A549 (cell line): ENCODE measurements at regions not wholly inside any gene's neighbourhood (a gene's known extent, or its start where the extent isn't known, plus 50 kb on each side); places are given as distances from the start of the nearest gene placed in this dataset.

Experiments
- ATAC-seq, 2 experiments: fragments of 200-7000 bp in 1 of 2; fragments of >200 bp in 1 of 2; cut with Nextera tagmentation in 1 of 2; cut with Tn5 transposase in 1 of 2; 3 replicates each; pipeline versions ENCODE4 v1.8.0 to v1.9.1; 2018 to 2020; ENCODE audit warnings: mild to moderate bottlenecking in 1 of 2, moderate library complexity in 1 of 2
- CTCF ChIA-PET: fragments of 300-600 bp; sonication (Branson Sonifier 250); formaldehyde crosslinking; extraction: SDS; loops from one replicate; lab custom pipeline; 2021; ENCODE audit warnings: antibody characterized with exemption, inconsistent platforms; lab: Yijun Ruan, JAX
- POLR2A ChIA-PET: fragments of 350-600 bp; formaldehyde crosslinking; extraction: SDS; loops from one replicate; lab custom pipeline; 2021; ENCODE audit warnings: antibody characterized with exemption, inconsistent platforms; lab: Yijun Ruan, JAX
- DNase-seq, 2 experiments: peaks; one replicate each; pipeline versions ENCODE4 v3.0.0 to v3.0.0-alpha.2; 2011 to 2016; ENCODE audit warnings: low read depth in 1 of 2, low spot score in 1 of 2
- FAIRE-seq: peaks from 2 replicates; lab custom pipeline; 2011; peaks lifted over from hg19 to GRCh38; lab: Jason Lieb, UNC
- H3K27ac ChIP-seq, 2 experiments: fragments of >200 bp; sonication (Bioruptor Twin); formaldehyde crosslinking; 3 replicates each; pipeline ENCODE4 v1.5.1; 2016 to 2017
- H3K4me1 ChIP-seq: fragments of >200 bp; sonication (Bioruptor Twin); formaldehyde crosslinking; 3 replicates; pipeline ENCODE4 v1.6.1; 2016
- H3K4me2 ChIP-seq: fragments of >200 bp; sonication (Bioruptor Twin); formaldehyde crosslinking; 3 replicates; pipeline ENCODE4 v1.6.1; 2016
- H3K4me3 ChIP-seq: fragments of >200 bp; sonication (Bioruptor Twin); formaldehyde crosslinking; 3 replicates; pipeline ENCODE4 v1.5.1; 2016
- H3K9me3 ChIP-seq: fragments of >200 bp; sonication (Bioruptor Twin); formaldehyde crosslinking; 3 replicates; pipeline ENCODE4 v1.6.1; 2016
- ATOH8 ChIP-seq: fragments of 250-450 bp; sonication (Bioruptor Pico); IDR thresholded peaks from 2 replicates; pipeline ENCODE4 v1.5.0; 2020; ENCODE audit warnings: low read depth, mild to moderate bottlenecking, moderate library complexity
- BCL3 ChIP-seq: fragments of >200 bp; sonication (Bioruptor Twin); formaldehyde crosslinking; IDR thresholded peaks from 3 replicates; pipeline ENCODE4 v1.6.1; 2016
- CBX2 ChIP-seq: fragments of 200-600 bp; sonication (generic); IDR thresholded peaks from 2 replicates; pipeline ENCODE4 v1.6.1; 2016; ENCODE audit warnings: low read depth, mild to moderate bottlenecking, borderline replicate concordance
- CBX8 ChIP-seq: fragments of 200-600 bp; sonication (generic); IDR thresholded peaks from 2 replicates; pipeline ENCODE4 v1.6.1; 2016
- CHD4 ChIP-seq: fragments of 200-600 bp; sonication (generic); IDR thresholded peaks from 2 replicates; pipeline ENCODE4 v1.6.1; 2016; ENCODE audit warnings: antibody characterized with exemption, mild to moderate bottlenecking, borderline replicate concordance
- EHF ChIP-seq: fragments of 250-450 bp; sonication (Bioruptor Pico); IDR thresholded peaks from 2 replicates; pipeline ENCODE4 v1.5.0; 2020; ENCODE audit warnings: mild to moderate bottlenecking
- ELK1 ChIP-seq: fragments of 150-350 bp; IDR thresholded peaks from 2 replicates; pipeline ENCODE4 v1.6.1; 2014; ENCODE audit warnings: low read depth, mild to moderate bottlenecking, low read length
- FOXS1 ChIP-seq: fragments of 250-450 bp; sonication (Bioruptor Pico); IDR thresholded peaks from 2 replicates; pipeline ENCODE4 v1.5.0; 2020; ENCODE audit warnings: mild to moderate bottlenecking, moderate library complexity
- HDAC2 ChIP-seq: fragments of 200-600 bp; sonication (generic); IDR thresholded peaks from 2 replicates; pipeline ENCODE4 v1.6.1; 2016
- HOXA7 ChIP-seq: fragments of 250-450 bp; sonication (Bioruptor Pico); IDR thresholded peaks from 2 replicates; pipeline ENCODE4 v1.5.0; 2020; ENCODE audit warnings: mild to moderate bottlenecking, moderate library complexity
- HOXB13 ChIP-seq: fragments of 250-450 bp; sonication (Bioruptor Pico); IDR thresholded peaks from 2 replicates; pipeline ENCODE4 v1.5.0; 2020; ENCODE audit warnings: low read depth, mild to moderate bottlenecking, moderate library complexity
- HOXB5 ChIP-seq: fragments of 250-450 bp; sonication (Bioruptor Pico); IDR thresholded peaks from 2 replicates; pipeline ENCODE4 v1.5.0; 2020; ENCODE audit warnings: mild to moderate bottlenecking, moderate library complexity
- MAFK ChIP-seq: fragments of 450-650 bp; IDR thresholded peaks from 2 replicates; pipeline ENCODE4 v1.6.1; 2014; ENCODE audit not compliant: partially characterized antibody
- MAZ ChIP-seq: fragments of 150-350 bp; IDR thresholded peaks from 2 replicates; pipeline ENCODE4 v1.6.1; 2014; ENCODE audit warnings: antibody characterized with exemption, low read depth, low read length, borderline replicate concordance
- MYC ChIP-seq: IDR thresholded peaks from 2 replicates; pipeline ENCODE4 v1.6.1; 2012; ENCODE audit warnings: mild to moderate bottlenecking, inconsistent platforms, low read length, improper control_type of control experiment, borderline replicate concordance
- NFE2L2 ChIP-seq: fragments of 150-350 bp; conservative IDR thresholded peaks from 2 replicates; pipeline ENCODE4 v1.6.1; 2014; ENCODE audit warnings: low read length
- NPAS2 ChIP-seq: fragments of 250-450 bp; sonication (Bioruptor Pico); IDR thresholded peaks from 2 replicates; pipeline ENCODE4 v1.8.0; 2022; ENCODE audit warnings: mild to moderate bottlenecking, moderate library complexity, borderline replicate concordance
- NR3C1 ChIP-seq: fragments of >200 bp; sonication (Bioruptor Twin); formaldehyde crosslinking; IDR thresholded peaks from 3 replicates; pipeline ENCODE4 v1.6.1; 2017
- PBX3 ChIP-seq: IDR thresholded peaks from 2 replicates; pipeline ENCODE4 v1.6.1; 2012
- POLR2AphosphoS2 ChIP-seq: conservative IDR thresholded peaks from 2 replicates; pipeline ENCODE4 v1.6.1; 2012; ENCODE audit warnings: low read length, improper control_type of control experiment, inconsistent platforms
- RARB ChIP-seq: fragments of 250-450 bp; sonication (Bioruptor Pico); IDR thresholded peaks from 2 replicates; pipeline ENCODE4 v1.8.0; 2021; ENCODE audit warnings: mild to moderate bottlenecking, moderate library complexity
- REST ChIP-seq: fragments of 200-600 bp; sonication (generic); IDR thresholded peaks from 2 replicates; pipeline ENCODE4 v1.6.1; 2016; ENCODE audit warnings: antibody characterized with exemption, mild to moderate bottlenecking, moderate library complexity
- RFX5 ChIP-seq: fragments of 450-650 bp; IDR thresholded peaks from 2 replicates; pipeline ENCODE4 v1.7.1; 2014; ENCODE audit warnings: antibody characterized with exemption, mild to moderate bottlenecking, moderate library complexity
- ZC3H11A ChIP-seq: fragments of 450-650 bp; IDR thresholded peaks from 2 replicates; pipeline ENCODE4 v1.6.1; 2014; ENCODE audit warnings: antibody characterized with exemption, mild to moderate bottlenecking
- WGBS: methylation state at CpG from one replicate; pipeline ENCODE4 v1.1.6; 2017; ENCODE audit errors: missing lambda C conversion rate; 5-methylcytosine and 5-hydroxymethylcytosine counted together

GRCh38 chr1:181314010-181314409 lies 169.3 kb upstream of the CACNA1E start:
- no peak overlapping the region for H3K27ac ChIP-seq
- TF ChIP-seq BCL3 (no peak), ATOH8 (CRISPR knock-in tag) (no peak), CBX8 (no peak), PBX3 (no peak), NFE2L2 (no peak), HOXB13 (CRISPR knock-in tag) (no peak), MAZ (no peak), NPAS2 (CRISPR knock-in tag) (no peak), HOXB5 (CRISPR knock-in tag) (no peak), MAFK (no peak), RFX5 (no peak), NR3C1 (no peak), MYC (no peak), REST (no peak), CBX2 (no peak), FOXS1 (CRISPR knock-in tag) (no peak), CHD4 (no peak)
- TF ChIP-seq, all 56 proteins: peak for 0
- DNase-seq: no peak
- Histone ChIP-seq H3K4me2 (peak overlapping the region; percentile 29; the same call in 2 of the 3 replicates), H3K9me3 (no peaks in the 10 kb centered on the region), H3K4me1 (peaks cover 20% of the 10 kb centered on the region), H3K4me3 (no peak overlapping the region)
- WGBS: 15% methylated on average over 3 of the region's 3 CpGs
- no peak for ATAC-seq
- ChIA-PET POLR2A (no interaction called here), CTCF (interaction anchor here (0.8 to 1.9 kb wide), 4 partner anchors 9 to 124 kb away, joined by 3 to 6 read pairs (median 6); no protein-coding TSS in a partner anchor)
- FAIRE-seq: no peak

- Histone ChIP-seq H3K9me3 (no peaks in the 10 kb centered on the region), H3K4me3 (no peak overlapping the region), H3K4me2 (peak overlapping the region; percentile 29), H3K4me1 (peaks cover 20% of the 10 kb centered on the region), H3K27ac (no peak overlapping the region)
- CTCF ChIA-PET: no interaction called here
- 18% methylated on average over 6 of the region's 6 CpGs for WGBS
- ATAC-seq: no peak
- POLR2A ChIA-PET: no interaction called here
- FAIRE-seq: no peak
- no peak for DNase-seq
- TF ChIP-seq ATOH8 (CRISPR knock-in tag): no peak
- TF ChIP-seq NR3C1: no peak
- no peak for TF ChIP-seq ELK1
- TF ChIP-seq HOXB5 (CRISPR knock-in tag): no peak
- no peak for TF ChIP-seq EHF (CRISPR knock-in tag)
- no peak for TF ChIP-seq ZC3H11A
- TF ChIP-seq RARB (CRISPR knock-in tag): no peak
- no peak for TF ChIP-seq CBX8
- no peak for TF ChIP-seq HDAC2
- TF ChIP-seq POLR2AphosphoS2: no peak
- TF ChIP-seq HOXA7 (CRISPR knock-in tag): no peak
- TF ChIP-seq, all 56 proteins: peak for 0
Observed at GRCh38 chr1:181314959-181315358, 168.4 kb upstream of the CACNA1E start.
